Karpas-422 (cell line): ENCODE measurements at regions not wholly inside any gene's neighbourhood (a gene's known extent, or its start where the extent isn't known, plus 50 kb on each side); places are given as distances from the start of the nearest gene placed in this dataset.
A peak's percentile ranks its signal among the peaks of the same experiment; 100 is the strongest.

Experiments
- DNase-seq: peaks from one replicate; pipeline ENCODE4 v3.0.0-alpha.2; 2015
- H2AFZ ChIP-seq: fragments of 200-600 bp; sonication (generic); 2 replicates; pipeline ENCODE4 v1.6.1; 2014; ENCODE audit warnings: antibody characterized with exemption, low read length, mixed read lengths
- H3K27ac ChIP-seq: fragments of 200-600 bp; sonication (generic); 2 replicates; pipeline ENCODE4 v1.5.1; 2014; ENCODE audit warnings: mild to moderate bottlenecking, low read length, moderate library complexity
- H3K27me3 ChIP-seq: fragments of 200-600 bp; sonication (generic); 2 replicates; pipeline ENCODE4 v1.6.1; 2014; ENCODE audit warnings: low read length, mixed read lengths
- H3K36me3 ChIP-seq: fragments of 200-600 bp; sonication (generic); 2 replicates; pipeline ENCODE4 v1.6.1; 2014; ENCODE audit warnings: low read length, mixed read lengths; ENCODE audit not compliant: insufficient read depth
- H3K4me1 ChIP-seq: fragments of 200-600 bp; sonication (generic); 2 replicates; pipeline ENCODE4 v1.6.1; 2014; ENCODE audit warnings: mild to moderate bottlenecking, low read length, mixed read lengths
- H3K4me2 ChIP-seq: fragments of 200-600 bp; sonication (generic); 2 replicates; pipeline ENCODE4 v1.6.1; 2014; ENCODE audit warnings: low read length, low read depth, mild to moderate bottlenecking; ENCODE audit not compliant: poor library complexity, severe bottlenecking
- H3K4me3 ChIP-seq: fragments of 200-600 bp; sonication (generic); 2 replicates; pipeline ENCODE4 v1.5.1; 2014; ENCODE audit warnings: mild to moderate bottlenecking, antibody characterized with exemption, low read length, mixed read lengths
- H3K79me2 ChIP-seq: fragments of 200-600 bp; sonication (generic); 2 replicates; pipeline ENCODE4 v1.6.1; 2014; ENCODE audit warnings: mild to moderate bottlenecking, low read length, mixed read lengths
- H3K9ac ChIP-seq: fragments of 200-600 bp; sonication (generic); 2 replicates; pipeline ENCODE4 v1.6.0; 2014; ENCODE audit warnings: low read length
- H3K9me2 ChIP-seq: fragments of 200-600 bp; sonication (generic), shearing (Covaris generic); replicated peaks from 2 replicates; pipeline ENCODE4 v1.6.0; 2014; ENCODE audit warnings: mild to moderate bottlenecking, low read length, moderate library complexity; ENCODE audit not compliant: insufficient read depth
- H3K9me3 ChIP-seq: fragments of 300-700, 200-600 bp; sonication (generic); 2 replicates; pipeline ENCODE4 v1.6.1; 2014; ENCODE audit warnings: low read length, mixed read lengths
- H4K20me1 ChIP-seq: fragments of 200-600 bp; sonication (generic); 2 replicates; pipeline ENCODE4 v1.6.1; 2014; ENCODE audit warnings: mild to moderate bottlenecking, antibody characterized with exemption, low read length, low read depth; ENCODE audit not compliant: insufficient read depth

- Histone ChIP-seq H2AFZ (no peak overlapping the region), H3K4me3 (no peak overlapping the region), H3K27ac (no peak overlapping the region), H3K9ac (no peak overlapping the region), H3K4me2 (no peak overlapping the region), H3K27me3 (no peaks in the 10 kb centered on the region), H3K79me2 (no peaks in the 10 kb centered on the region), H3K9me2 (no peaks in the 10 kb centered on the region), H3K4me1 (no peaks in the 10 kb centered on the region), H3K36me3 (no peaks in the 10 kb centered on the region), H3K9me3 (peaks cover 16% of the 10 kb centered on the region), H4K20me1 (no peaks in the 10 kb centered on the region)
- no peak for DNase-seq
These were observed 1571.9 kb downstream of the ADGRL3 start for GRCh38 chr4:62771983-62772557.

- H3K36me3 ChIP-seq: no peaks in the 10 kb centered on the region
- H3K9me2 ChIP-seq: no peaks in the 10 kb centered on the region
- no peaks in the 10 kb centered on the region for H3K4me1 ChIP-seq
These were observed 1540.2 kb downstream of the ADGRL3 start for GRCh38 chr4:62740296-62740695.

GRCh38 chr4:62717154-62717553, 1517.0 kb downstream of the ADGRL3 start:
- no peak overlapping the region for H2AFZ ChIP-seq
- no peak for DNase-seq
- H3K27me3 ChIP-seq: no peaks in the 10 kb centered on the region
- no peaks in the 10 kb centered on the region for H3K4me1 ChIP-seq
- no peaks in the 10 kb centered on the region for H3K36me3 ChIP-seq
- no peak overlapping the region for H3K4me3 ChIP-seq
- no peak overlapping the region for H3K9ac ChIP-seq
- no peaks in the 10 kb centered on the region for H3K79me2 ChIP-seq
- no peaks in the 10 kb centered on the region for H3K9me2 ChIP-seq
- no peak overlapping the region for H3K4me2 ChIP-seq
- H3K9me3 ChIP-seq: peaks cover 19% of the 10 kb centered on the region
- no peak overlapping the region for H3K27ac ChIP-seq
- no peaks in the 10 kb centered on the region for H4K20me1 ChIP-seq

More at GRCh38 chr4:62740296-62740695, 1540.2 kb downstream of the ADGRL3 start:
- no peak overlapping the region for H3K4me3 ChIP-seq
- H3K9me3 ChIP-seq: peaks cover 12% of the 10 kb centered on the region
- no peak overlapping the region for H3K9ac ChIP-seq
- no peaks in the 10 kb centered on the region for H4K20me1 ChIP-seq
- no peak for DNase-seq
- no peak overlapping the region for H3K4me2 ChIP-seq
- H3K79me2 ChIP-seq: no peaks in the 10 kb centered on the region
- H3K27me3 ChIP-seq: no peaks in the 10 kb centered on the region
- H3K27ac ChIP-seq: no peak overlapping the region
- no peak overlapping the region for H2AFZ ChIP-seq

DNA sequence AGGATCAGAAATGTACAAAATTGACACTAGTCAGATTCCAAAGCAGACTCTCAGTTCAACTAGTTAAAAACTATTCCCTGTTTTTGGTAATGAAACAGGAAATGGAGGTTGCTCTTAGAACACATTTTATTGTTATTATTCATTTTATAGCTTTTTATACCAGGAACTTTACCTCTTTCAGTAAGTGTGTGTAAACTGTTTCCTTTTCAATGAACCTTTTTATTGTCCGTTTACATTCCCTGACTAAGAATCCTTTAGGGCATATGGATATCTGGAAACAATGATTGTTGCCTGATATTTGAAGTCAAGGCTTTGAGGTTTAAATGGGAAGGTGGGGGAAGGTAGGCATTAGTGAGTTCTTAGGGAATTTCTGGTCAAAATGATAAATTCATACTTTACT, 1511.4 kb downstream of the ADGRL3 start:
- DNase-seq: no peak
- Histone ChIP-seq H3K27me3 (no peaks in the 10 kb centered on the region), H4K20me1 (no peaks in the 10 kb centered on the region)

DNA sequence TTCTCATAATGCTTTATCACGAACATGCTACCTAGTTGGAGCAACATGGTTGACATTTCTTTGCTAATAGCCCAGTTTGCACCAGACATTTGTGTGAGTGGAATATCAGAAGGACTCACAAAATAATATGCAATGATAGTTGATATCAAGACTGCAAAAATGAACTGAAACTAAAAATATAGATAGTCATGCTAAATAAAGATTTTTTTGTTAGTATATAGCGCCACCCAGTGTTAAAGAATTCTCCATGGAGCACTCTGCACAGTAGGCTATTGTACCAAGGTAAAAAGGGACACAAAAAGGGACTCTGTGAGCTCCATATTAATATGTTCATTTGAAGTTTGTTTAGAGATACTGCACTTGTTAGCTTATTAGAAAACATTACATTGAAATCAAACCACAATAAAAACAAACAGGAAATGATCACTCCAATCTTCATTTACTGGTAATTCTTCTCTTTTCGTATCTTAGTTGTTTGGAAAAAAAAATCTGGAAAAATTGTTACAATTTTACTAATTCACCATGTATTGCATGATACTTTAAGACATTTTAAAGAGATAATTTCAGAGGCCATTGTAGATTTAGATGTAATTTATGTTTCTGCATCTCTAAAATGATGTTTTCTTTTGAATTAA, 1509.6 kb downstream of the ADGRL3 start:
- peaks cover 15% of the 10 kb centered on the region for H3K9me3 ChIP-seq
- H2AFZ ChIP-seq: no peak overlapping the region
- H3K79me2 ChIP-seq: no peaks in the 10 kb centered on the region
- peak overlapping the region; percentile 41 for H3K4me2 ChIP-seq
- no peaks in the 10 kb centered on the region for H3K9me2 ChIP-seq
- H3K27me3 ChIP-seq: no peaks in the 10 kb centered on the region
- H3K4me3 ChIP-seq: no peak overlapping the region
- H4K20me1 ChIP-seq: no peaks in the 10 kb centered on the region
- no peak overlapping the region for H3K27ac ChIP-seq
- H3K4me1 ChIP-seq: no peaks in the 10 kb centered on the region
- H3K36me3 ChIP-seq: no peaks in the 10 kb centered on the region
- DNase-seq: peak; percentile 85
- H3K9ac ChIP-seq: no peak overlapping the region

More for the DNA sequence above, 1511.4 kb downstream of the ADGRL3 start:
- no peak overlapping the region for H2AFZ ChIP-seq
- peaks cover 12% of the 10 kb centered on the region for H3K9me3 ChIP-seq
- no peak overlapping the region for H3K9ac ChIP-seq
- H3K4me3 ChIP-seq: no peak overlapping the region
- no peaks in the 10 kb centered on the region for H3K36me3 ChIP-seq
- no peaks in the 10 kb centered on the region for H3K4me1 ChIP-seq
- no peak overlapping the region for H3K4me2 ChIP-seq
- no peaks in the 10 kb centered on the region for H3K79me2 ChIP-seq
- no peaks in the 10 kb centered on the region for H3K9me2 ChIP-seq
- H3K27ac ChIP-seq: no peak overlapping the region

DNA sequence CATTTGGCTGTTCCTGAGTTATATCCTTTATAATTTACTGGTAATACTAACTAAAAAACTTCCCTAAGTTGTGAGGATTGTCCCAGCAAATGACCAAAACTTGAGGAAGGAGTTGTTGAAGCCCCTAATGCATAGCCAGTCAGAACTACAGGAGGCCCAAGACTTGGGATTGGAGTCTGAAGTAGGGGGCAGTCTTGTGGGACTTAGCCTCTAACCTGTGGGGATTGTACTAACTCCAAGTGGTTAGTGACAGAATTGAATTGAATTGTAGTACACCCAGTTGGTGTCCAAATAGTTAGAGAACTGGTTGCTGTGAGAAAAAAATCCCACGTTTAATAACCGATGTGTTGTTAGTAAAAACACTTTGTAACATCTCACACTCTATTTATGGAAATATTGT, 1506.3 kb downstream of the ADGRL3 start:
- Histone ChIP-seq H3K27me3 (no peaks in the 10 kb centered on the region), H3K9ac (no peak overlapping the region), H3K36me3 (no peaks in the 10 kb centered on the region), H2AFZ (no peak overlapping the region), H3K4me2 (no peak overlapping the region), H3K4me3 (no peak overlapping the region), H3K9me3 (peaks cover 23% of the 10 kb centered on the region), H3K4me1 (no peaks in the 10 kb centered on the region), H4K20me1 (no peaks in the 10 kb centered on the region), H3K79me2 (no peaks in the 10 kb centered on the region), H3K9me2 (no peaks in the 10 kb centered on the region), H3K27ac (no peak overlapping the region)
- DNase-seq: no peak

DNA sequence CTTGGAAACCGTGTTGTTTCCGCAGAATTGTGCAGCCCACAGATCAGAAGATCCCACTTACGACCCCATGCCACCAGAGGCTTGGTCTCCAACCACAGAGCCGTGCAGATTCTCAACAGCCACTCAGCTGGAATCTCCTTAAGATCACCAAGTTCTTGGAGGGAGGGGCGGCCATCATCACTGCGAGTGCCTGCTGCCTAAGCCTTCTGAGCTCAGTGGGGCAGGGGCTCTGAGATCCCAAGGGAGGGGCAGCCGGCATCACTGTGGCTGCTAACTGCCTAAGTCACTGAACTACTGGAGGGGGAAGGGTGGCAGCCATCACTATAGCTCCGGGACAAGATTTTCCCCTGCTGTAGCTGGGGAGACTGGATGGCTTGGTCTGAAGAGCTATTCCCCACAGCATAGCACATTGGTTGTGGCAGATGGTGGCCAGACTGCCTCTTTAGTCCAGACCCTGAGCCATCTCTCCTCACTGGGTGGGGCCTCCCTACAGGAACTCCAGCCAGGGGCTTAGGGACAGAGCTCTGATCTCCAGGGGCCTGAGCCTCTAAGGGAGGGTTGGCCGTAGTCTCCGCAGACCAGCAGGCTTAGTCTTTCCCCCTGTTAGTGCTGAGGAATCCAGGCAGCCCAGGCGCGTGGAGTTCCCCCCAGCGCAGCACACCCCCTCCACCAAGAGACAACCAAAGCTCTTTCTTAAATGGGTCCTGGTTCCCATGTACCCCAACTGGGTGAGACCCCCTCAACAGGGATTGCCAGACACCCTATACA, 1483.9 kb downstream of the ADGRL3 start:
- Histone ChIP-seq H3K4me2 (no peak overlapping the region), H4K20me1 (no peaks in the 10 kb centered on the region), H3K9me3 (peaks cover 22% of the 10 kb centered on the region), H3K27me3 (no peaks in the 10 kb centered on the region), H3K9me2 (no peaks in the 10 kb centered on the region), H3K36me3 (no peaks in the 10 kb centered on the region), H3K9ac (no peak overlapping the region), H3K4me1 (no peaks in the 10 kb centered on the region), H3K27ac (no peak overlapping the region), H3K79me2 (no peaks in the 10 kb centered on the region), H2AFZ (no peak overlapping the region), H3K4me3 (no peak overlapping the region)
- no peak for DNase-seq

- peaks cover 11% of the 10 kb centered on the region; the same call in 1 of the 2 replicates for H3K9me3 ChIP-seq
- H3K27ac ChIP-seq: no peak overlapping the region
- no peak overlapping the region for H3K4me3 ChIP-seq
- H4K20me1 ChIP-seq: no peaks in the 10 kb centered on the region
- no peaks in the 10 kb centered on the region for H3K79me2 ChIP-seq
- H3K27me3 ChIP-seq: no peaks in the 10 kb centered on the region
- H3K9ac ChIP-seq: no peak overlapping the region
- H2AFZ ChIP-seq: no peak overlapping the region
- H3K36me3 ChIP-seq: no peaks in the 10 kb centered on the region
- no peaks in the 10 kb centered on the region for H3K4me1 ChIP-seq
- no peak overlapping the region for H3K4me2 ChIP-seq
- H3K9me2 ChIP-seq: no peaks in the 10 kb centered on the region
- no peak for DNase-seq
These were observed 1476.8 kb downstream of the ADGRL3 start for GRCh38 chr4:62676962-62677361.
